ENCODE measurements at regions not wholly inside any gene's neighbourhood (a gene's known extent, or its start where the extent isn't known, plus 50 kb on each side); places are given as distances from the start of the nearest gene placed in this dataset.

DNA sequence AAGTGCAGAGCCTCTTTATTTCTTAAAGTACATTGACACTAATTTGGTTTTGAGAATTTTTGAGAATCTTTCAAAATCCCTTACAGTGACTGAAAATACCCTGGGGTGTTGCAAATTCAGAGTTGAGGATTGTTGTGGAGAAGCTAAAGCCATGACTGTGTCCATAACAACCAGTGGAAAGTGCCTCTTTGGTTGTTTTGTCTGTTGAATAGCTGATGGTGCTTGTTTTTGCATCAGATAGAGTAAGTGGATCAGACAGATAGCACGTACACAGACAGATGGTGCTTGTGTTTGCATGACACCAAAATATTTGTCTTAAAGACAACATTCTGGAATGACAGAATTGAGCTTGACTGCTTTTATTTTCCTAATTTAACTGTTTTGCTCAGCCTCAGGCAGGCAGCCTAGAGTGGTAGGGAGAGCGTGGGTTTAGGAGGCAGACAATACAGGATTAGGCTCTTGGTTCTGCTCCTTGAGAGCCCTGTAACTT lies 265.0 kb downstream of the IL20RB start:
- TF ChIP-seq Cebpa-rat (IDR thresholded peaks at IDR 0.05): no peak
- H3K4me1 ChIP-seq: no peaks in the 10 kb centered on the region
- H3K9ac ChIP-seq: no peak overlapping the region
- H3K9me3 ChIP-seq: no peaks in the 10 kb centered on the region
- no peaks in the 10 kb centered on the region for H3K36me3 ChIP-seq
- H3K4me3 ChIP-seq: no peak overlapping the region
- H4K20me1 ChIP-seq: no peaks in the 10 kb centered on the region
- H3K27ac ChIP-seq: no peak overlapping the region
- H3K27me3 ChIP-seq: no peaks in the 10 kb centered on the region
- no peak overlapping the region for H3K4me2 ChIP-seq

DNA sequence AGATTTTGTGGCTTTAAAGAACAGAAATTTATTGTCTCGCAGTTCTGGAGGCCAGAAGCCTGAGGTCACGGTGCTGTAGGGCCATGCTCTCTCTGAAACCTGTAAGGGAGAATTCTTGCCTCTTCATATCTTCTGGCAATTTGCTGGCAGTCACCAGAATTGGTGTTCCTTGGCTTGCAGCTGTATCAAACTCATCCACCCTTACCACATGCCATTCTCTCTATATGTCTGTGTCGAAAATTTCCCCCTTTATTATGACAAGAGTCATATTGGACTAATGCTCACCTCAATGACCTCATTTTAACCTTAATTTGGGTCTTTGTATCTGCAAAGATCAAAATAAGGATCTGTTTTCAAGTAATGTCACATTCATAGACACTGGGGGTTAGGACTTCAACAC lies 266.7 kb downstream of the IL20RB start:
- H3K9me3 ChIP-seq: no peaks in the 10 kb centered on the region
- no peak overlapping the region for H3K27ac ChIP-seq
- H3K4me1 ChIP-seq: no peaks in the 10 kb centered on the region
- no peaks in the 10 kb centered on the region for H3K27me3 ChIP-seq
- no peak overlapping the region for H3K4me3 ChIP-seq
- H3K36me3 ChIP-seq: no peaks in the 10 kb centered on the region
- H3K4me2 ChIP-seq: no peak overlapping the region
- TF ChIP-seq Cebpa-rat (IDR thresholded peaks at IDR 0.05): no peak
- no peaks in the 10 kb centered on the region for H4K20me1 ChIP-seq
- H3K9ac ChIP-seq: no peak overlapping the region

DNA sequence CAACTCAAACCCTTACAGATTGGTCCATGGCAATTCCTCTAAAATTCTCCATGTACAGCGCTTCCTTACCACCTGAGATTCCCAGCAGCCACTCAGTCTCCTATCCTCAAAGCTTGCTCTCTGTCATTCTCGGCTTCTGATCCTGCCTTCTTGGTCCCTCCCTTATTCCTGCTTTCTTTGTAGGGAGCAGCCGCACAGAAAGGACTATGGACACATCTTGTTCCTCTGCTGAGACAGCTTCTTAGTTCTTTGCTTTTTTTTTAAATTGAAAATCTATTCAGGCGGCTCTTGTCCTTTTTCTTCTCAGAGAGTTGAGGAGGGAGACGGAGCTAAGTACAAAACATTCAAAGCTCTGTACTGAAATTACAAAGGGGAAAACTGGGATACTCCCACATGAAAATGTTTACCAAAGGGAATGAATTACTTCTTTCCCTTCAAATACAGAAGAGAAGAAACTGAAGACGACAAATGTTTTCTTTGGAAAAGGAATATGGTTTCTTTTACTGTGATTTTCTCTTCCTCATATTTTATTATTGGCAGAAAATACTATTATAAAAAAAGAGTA lies 285.1 kb downstream of the IL20RB start:
- no peaks in the 10 kb centered on the region for H3K9me3 ChIP-seq
- H3K4me2 ChIP-seq: no peak overlapping the region
- no peaks in the 10 kb centered on the region for H3K4me1 ChIP-seq
- H3K9ac ChIP-seq: no peak overlapping the region
- no peak overlapping the region for H3K27ac ChIP-seq
- TF ChIP-seq Cebpa-rat (IDR thresholded peaks at IDR 0.05): no peak
- H3K36me3 ChIP-seq: no peaks in the 10 kb centered on the region
- H4K20me1 ChIP-seq: no peaks in the 10 kb centered on the region
- H3K27me3 ChIP-seq: no peaks in the 10 kb centered on the region
- H3K4me3 ChIP-seq: no peak overlapping the region

DNA sequence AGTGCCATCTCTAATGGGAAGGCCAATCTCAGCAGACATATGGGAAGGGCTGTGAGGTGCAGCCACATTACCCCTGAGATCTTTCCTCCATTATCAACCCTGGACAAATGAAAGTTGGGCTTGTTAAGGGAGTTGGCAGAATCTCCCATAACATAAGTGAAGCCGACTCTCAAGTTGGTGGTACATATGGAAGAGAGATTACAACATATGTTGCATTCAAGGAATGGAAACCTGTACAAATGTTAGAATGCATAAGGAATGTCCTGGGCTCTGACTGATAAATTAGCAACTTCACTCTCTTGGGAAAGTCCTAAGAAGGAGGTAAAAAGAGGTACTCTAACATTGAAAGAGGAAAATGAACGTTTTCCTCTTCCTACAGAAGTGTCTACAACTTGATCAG lies 288.7 kb downstream of the IL20RB start:
- Histone ChIP-seq H3K36me3 (no peaks in the 10 kb centered on the region), H4K20me1 (no peaks in the 10 kb centered on the region), H3K4me2 (no peak overlapping the region), H3K27ac (no peak overlapping the region), H3K9ac (no peak overlapping the region), H3K9me3 (peaks cover 6% of the 10 kb centered on the region; the same call in 1 of the 2 replicates), H3K4me1 (no peaks in the 10 kb centered on the region), H3K27me3 (no peaks in the 10 kb centered on the region), H3K4me3 (no peak overlapping the region)
- TF ChIP-seq Cebpa-rat (IDR thresholded peaks at IDR 0.05): no peak

DNA sequence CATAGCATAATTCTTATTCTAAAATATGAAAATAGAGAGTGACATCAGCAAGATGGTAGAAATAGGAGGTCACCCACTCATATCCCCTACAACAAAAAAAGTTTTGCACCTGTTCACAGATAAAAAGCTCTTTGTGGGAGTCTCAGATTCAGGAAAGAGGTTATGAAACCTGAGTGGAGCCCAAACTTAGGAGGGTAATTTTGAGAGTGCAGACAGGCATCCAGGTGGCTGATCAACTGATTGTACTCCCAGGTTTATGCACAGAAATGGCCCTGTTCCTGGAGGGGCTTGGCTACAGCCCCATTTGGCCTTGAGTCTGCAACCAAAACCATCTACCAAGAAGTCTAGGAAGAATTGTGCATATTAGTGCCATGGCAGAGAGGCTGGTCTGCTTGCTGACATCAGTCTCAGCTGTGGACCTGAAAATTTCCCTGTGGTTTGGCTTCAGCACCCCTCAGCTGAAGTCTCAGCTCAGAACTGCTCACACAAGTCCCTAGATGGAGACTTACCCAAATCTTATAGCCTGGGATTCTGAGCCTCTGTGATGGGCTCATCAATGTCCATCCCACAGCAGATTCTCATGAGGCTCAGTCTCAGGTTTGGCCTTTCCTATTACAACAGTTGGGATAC lies 291.6 kb downstream of the IL20RB start:
- no peak overlapping the region for H3K4me3 ChIP-seq
- H3K4me2 ChIP-seq: no peak overlapping the region
- TF ChIP-seq Cebpa-rat (IDR thresholded peaks at IDR 0.05): no peak
- H4K20me1 ChIP-seq: no peaks in the 10 kb centered on the region
- peaks cover 10% of the 10 kb centered on the region for H3K9me3 ChIP-seq
- H3K27me3 ChIP-seq: no peaks in the 10 kb centered on the region
- H3K4me1 ChIP-seq: no peaks in the 10 kb centered on the region
- H3K36me3 ChIP-seq: no peaks in the 10 kb centered on the region
- H3K9ac ChIP-seq: no peak overlapping the region
- H3K27ac ChIP-seq: no peak overlapping the region

DNA sequence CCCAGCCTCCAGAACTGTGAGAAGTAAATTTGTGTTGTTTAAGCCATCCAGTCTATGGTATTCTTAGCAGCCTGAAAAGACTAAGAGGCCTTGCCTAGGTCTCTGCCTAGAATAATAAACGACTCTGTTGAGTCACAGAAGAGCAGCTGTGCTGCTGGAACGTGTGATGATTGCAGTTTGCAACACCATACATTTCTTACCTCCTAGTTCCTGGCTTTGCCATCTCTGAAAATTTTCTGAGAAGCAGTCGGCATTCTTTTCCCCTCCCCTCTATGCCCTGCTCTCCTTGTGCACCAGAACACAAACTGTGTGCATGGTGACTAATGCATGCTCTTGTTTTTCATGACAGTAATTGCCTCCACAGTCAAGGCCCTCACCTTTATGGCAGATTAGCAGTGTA lies 301.3 kb downstream of the IL20RB start:
- no peaks in the 10 kb centered on the region for H3K36me3 ChIP-seq
- H4K20me1 ChIP-seq: no peaks in the 10 kb centered on the region
- no peaks in the 10 kb centered on the region for H3K27me3 ChIP-seq
- H3K9ac ChIP-seq: no peak overlapping the region
- TF ChIP-seq Cebpa-rat (IDR thresholded peaks at IDR 0.05): no peak
- no peaks in the 10 kb centered on the region for H3K9me3 ChIP-seq
- H3K4me2 ChIP-seq: no peak overlapping the region
- H3K4me3 ChIP-seq: no peak overlapping the region
- no peak overlapping the region for H3K27ac ChIP-seq
- no peaks in the 10 kb centered on the region for H3K4me1 ChIP-seq

DNA sequence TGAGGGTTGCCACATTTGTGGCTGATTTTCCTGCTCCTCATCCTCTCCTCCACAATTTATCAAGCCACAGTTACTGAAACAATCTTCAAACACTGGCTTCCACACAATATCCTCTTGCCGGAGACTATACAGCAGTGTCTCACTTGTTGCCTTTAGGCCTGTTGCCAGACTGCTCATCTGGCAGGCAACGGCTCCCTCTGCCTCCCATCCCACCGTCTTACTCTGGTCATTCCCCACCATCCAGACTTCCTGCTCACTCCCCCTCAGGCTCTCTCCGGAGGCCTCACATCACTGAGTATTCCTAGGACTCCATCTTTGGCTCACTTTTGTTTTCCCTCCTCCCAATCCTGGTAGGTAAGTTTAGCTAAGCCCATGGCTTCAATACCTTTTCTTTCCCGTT lies 301.9 kb downstream of the IL20RB start:
- no peak overlapping the region for H3K27ac ChIP-seq
- no peaks in the 10 kb centered on the region for H3K4me1 ChIP-seq
- H3K27me3 ChIP-seq: no peaks in the 10 kb centered on the region
- no peaks in the 10 kb centered on the region for H3K9me3 ChIP-seq
- H3K36me3 ChIP-seq: no peaks in the 10 kb centered on the region
- TF ChIP-seq Cebpa-rat (IDR thresholded peaks at IDR 0.05): no peak
- H3K9ac ChIP-seq: no peak overlapping the region
- H3K4me3 ChIP-seq: no peak overlapping the region
- no peaks in the 10 kb centered on the region for H4K20me1 ChIP-seq
- H3K4me2 ChIP-seq: no peak overlapping the region

DNA sequence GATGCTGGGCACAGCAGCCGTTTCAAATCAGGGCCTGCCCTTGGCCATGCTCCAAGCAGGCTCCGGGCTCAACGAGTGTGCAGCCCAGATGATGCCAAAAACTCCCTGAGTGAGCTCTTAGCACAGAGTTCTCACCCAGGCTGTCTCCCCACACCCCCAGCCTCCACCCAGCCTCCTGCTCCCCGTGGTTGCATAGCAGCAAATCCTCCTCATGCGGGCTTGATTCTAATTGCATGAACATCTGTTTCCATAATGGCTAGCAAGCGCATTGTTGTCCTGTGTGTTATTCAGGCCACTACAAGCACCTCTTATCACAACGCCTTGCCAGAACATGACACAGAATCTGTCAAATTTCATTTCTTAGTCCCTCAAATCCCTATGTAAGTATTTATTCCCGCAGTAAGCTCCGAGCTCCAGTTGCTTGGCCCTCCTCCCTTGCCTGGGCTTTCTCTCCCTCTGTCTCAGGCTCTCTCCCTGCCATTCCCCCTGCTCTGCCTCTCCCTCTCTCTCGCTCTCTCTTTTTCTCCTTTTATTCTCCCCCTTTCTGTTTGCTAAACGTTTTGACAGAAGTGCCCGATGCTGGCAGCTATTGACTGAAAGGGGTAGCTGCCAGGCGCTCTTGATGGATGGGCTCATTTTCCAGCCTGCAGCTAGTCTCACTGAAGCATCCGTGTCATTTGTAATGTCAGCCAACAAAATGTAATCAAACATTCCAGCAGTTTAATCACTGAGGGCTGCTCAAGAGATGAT lies 306.5 kb downstream of the IL20RB start:
- Histone ChIP-seq H4K20me1 (no peaks in the 10 kb centered on the region), H3K4me1 (no peaks in the 10 kb centered on the region), H3K36me3 (no peaks in the 10 kb centered on the region), H3K9ac (no peak overlapping the region), H3K9me3 (no peaks in the 10 kb centered on the region), H3K27ac (no peak overlapping the region), H3K4me2 (no peak overlapping the region), H3K4me3 (no peak overlapping the region), H3K27me3 (no peaks in the 10 kb centered on the region)
- TF ChIP-seq Cebpa-rat (IDR thresholded peaks at IDR 0.05): no peak

DNA sequence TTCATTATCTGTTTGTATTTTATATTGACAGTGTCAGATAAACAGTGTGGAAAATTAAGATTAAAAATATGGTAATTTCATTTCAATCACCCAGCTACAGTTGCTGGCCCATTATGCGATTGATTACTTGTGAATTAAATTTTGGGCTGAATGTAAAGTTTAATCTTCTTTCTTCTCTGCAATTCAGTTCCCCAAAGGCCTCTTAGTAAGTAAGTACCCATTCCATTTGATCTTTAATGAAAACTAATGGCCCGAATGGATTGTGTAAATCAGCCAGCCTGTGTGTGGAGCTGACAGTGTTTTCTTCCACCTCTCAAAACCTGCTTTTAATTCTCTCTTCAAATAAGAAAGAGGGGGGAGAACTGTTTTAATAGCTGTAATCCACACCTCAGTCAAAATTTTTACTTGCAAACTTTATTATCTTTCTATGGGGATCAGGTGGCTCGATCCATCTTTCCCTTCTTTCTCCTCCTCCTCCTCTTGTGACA lies 307.1 kb downstream of the IL20RB start:
- H3K36me3 ChIP-seq: no peaks in the 10 kb centered on the region
- H3K4me1 ChIP-seq: no peaks in the 10 kb centered on the region
- no peak overlapping the region for H3K9ac ChIP-seq
- no peak overlapping the region for H3K4me3 ChIP-seq
- H3K27ac ChIP-seq: no peak overlapping the region
- H3K4me2 ChIP-seq: no peak overlapping the region
- TF ChIP-seq Cebpa-rat (IDR thresholded peaks at IDR 0.05): no peak
- no peaks in the 10 kb centered on the region for H3K27me3 ChIP-seq
- H4K20me1 ChIP-seq: no peaks in the 10 kb centered on the region
- H3K9me3 ChIP-seq: no peaks in the 10 kb centered on the region

DNA sequence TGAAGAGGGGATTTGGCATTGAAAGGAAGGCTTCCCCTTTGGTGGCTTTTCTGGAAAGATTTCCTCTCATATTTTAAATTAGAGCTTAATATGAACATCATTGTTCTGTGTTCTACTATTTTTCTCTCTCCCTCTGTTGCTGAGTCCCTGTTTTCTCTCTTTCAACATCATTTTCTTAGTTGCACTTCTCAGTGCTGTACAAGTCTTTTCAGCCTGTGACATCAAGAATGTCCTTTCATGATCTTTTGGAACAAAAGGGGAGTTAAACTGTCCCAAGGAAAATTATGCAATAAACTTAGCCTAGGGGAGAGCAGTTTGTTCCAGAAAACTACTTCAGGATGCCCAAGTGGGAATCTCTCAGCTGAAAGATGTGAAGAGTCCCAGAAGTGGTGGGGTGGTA lies 325.1 kb downstream of the IL20RB start:
- H3K4me2 ChIP-seq: no peak overlapping the region
- H3K36me3 ChIP-seq: no peaks in the 10 kb centered on the region
- H3K9me3 ChIP-seq: no peaks in the 10 kb centered on the region
- H3K9ac ChIP-seq: no peak overlapping the region
- no peaks in the 10 kb centered on the region for H3K27me3 ChIP-seq
- no peak overlapping the region for H3K27ac ChIP-seq
- H3K4me1 ChIP-seq: no peaks in the 10 kb centered on the region
- TF ChIP-seq Cebpa-rat (IDR thresholded peaks at IDR 0.05): no peak
- no peaks in the 10 kb centered on the region for H4K20me1 ChIP-seq
- no peak overlapping the region for H3K4me3 ChIP-seq
